Keratinocyte (primary cell): ENCODE measurements at regions not wholly inside any gene's neighbourhood (a gene's known extent, or its start where the extent isn't known, plus 50 kb on each side); places are given as distances from the start of the nearest gene placed in this dataset.

Source experiments
- CTCF ChIP-seq, 3 experiments: IDR thresholded peaks in 1 of 3; conservative IDR thresholded peaks in 1 of 3; optimal IDR thresholded peaks in 1 of 3; 2 replicates in 2 of 3; 3 replicates in 1 of 3; pipeline versions ENCODE3 to v1.5.1; 2011; ENCODE audit warnings: low read length in 3 of 3, mild to moderate bottlenecking in 3 of 3, moderate library complexity in 2 of 3, control low read depth in 1 of 3, inconsistent platforms in 1 of 3; ENCODE audit not compliant: insufficient read depth in 2 of 3; ENCODE audit errors: extremely low read depth in 1 of 3
- EZH2 ChIP-seq: IDR thresholded peaks from one replicate; pipeline ENCODE4 v1.6.1; 2012; ENCODE audit warnings: inconsistent platforms, mild to moderate bottlenecking, low read length, moderate library complexity

DNA sequence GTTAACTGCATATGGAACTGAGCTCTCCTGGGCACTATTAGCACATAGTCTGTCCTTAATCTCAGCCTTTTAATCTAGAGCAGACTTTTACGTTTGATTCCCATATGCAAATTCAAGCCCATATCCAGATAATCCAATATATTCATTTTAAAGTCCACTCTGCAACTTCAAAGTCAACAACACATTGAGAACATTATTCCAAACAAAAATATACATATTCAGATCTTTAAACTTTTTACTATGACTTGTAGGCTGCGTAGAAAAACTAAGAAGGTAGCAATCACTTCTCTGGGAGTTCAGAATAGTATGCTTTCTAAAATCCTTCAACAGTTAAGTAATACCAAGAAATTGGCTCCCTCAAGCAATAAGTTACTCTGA, 499.4 kb downstream of the SPATA31D1 start:
- TF ChIP-seq CTCF (optimal IDR thresholded peaks at IDR 0.05 in 1 of 3, IDR thresholded peaks at IDR 0.05 in 1 of 3, conservative IDR thresholded peaks at IDR 0.05 in 1 of 3; ENCODE audit: extremely low read depth in 1 of 3, insufficient read depth in 2 of 3, low read length in 3 of 3) (no peak), EZH2 (no peak)
